Nephron progenitor cell (in vitro differentiated cells): ENCODE measurements at regions not wholly inside any gene's neighbourhood (a gene's known extent, or its start where the extent isn't known, plus 50 kb on each side); places are given as distances from the start of the nearest gene placed in this dataset.
"Not testable (repeated sequence)": the region's sequence is repeated elsewhere in the genome, so short reads cannot be mapped to it uniquely, and the experiment has no call there.

Experiments
- DNase-seq: peaks from one replicate; pipeline ENCODE4 v3.0.0; 2021
- H3K27ac Mint-ChIP-seq: 2 replicates; pipeline ENCODE4 v1.8.0; 2021; ENCODE audit warnings: mild to moderate bottlenecking, moderate library complexity, mixed read lengths
- H3K27me3 Mint-ChIP-seq: 2 replicates; pipeline ENCODE4 v1.8.0; 2021; ENCODE audit warnings: mild to moderate bottlenecking, low read depth, mixed read lengths; ENCODE audit not compliant: poor library complexity
- H3K36me3 Mint-ChIP-seq: 2 replicates; pipeline ENCODE4 v1.8.0; 2021; ENCODE audit warnings: low read depth, mixed read lengths
- H3K4me1 Mint-ChIP-seq: 2 replicates; pipeline ENCODE4 v1.8.0; 2021; ENCODE audit warnings: mixed read lengths
- H3K4me3 Mint-ChIP-seq: 2 replicates; pipeline ENCODE4 v1.8.0; 2021; ENCODE audit warnings: mild to moderate bottlenecking, moderate library complexity, mixed read lengths
- H3K9me3 Mint-ChIP-seq: 2 replicates; pipeline ENCODE4 v1.8.0; 2021; ENCODE audit warnings: mild to moderate bottlenecking, moderate library complexity, mixed read lengths
- CTCF ChIP-seq: fragments of 200-600 bp; sonication (generic); IDR thresholded peaks from 2 replicates; pipeline ENCODE4 v1.5.0; 2021; ENCODE audit warnings: antibody characterized with exemption

- H3K27me3 Mint-ChIP-seq = peaks cover 4% of the 10 kb centered on the region
- no peak for DNase-seq
- no peaks in the 10 kb centered on the region for H3K9me3 Mint-ChIP-seq
- H3K36me3 Mint-ChIP-seq = no peaks in the 10 kb centered on the region
- no peaks in the 10 kb centered on the region for H3K4me1 Mint-ChIP-seq
- H3K27ac Mint-ChIP-seq = no peak overlapping the region
- no peak for TF ChIP-seq CTCF
- no peak overlapping the region for H3K4me3 Mint-ChIP-seq
Observed at GRCh38 chr1:82371844-82372498, 571.2 kb downstream of the ADGRL2 start.

- no peak for TF ChIP-seq CTCF
- Mint-ChIP-seq H3K27ac (no peak overlapping the region), H3K36me3 (no peaks in the 10 kb centered on the region), H3K27me3 (peaks cover 4% of the 10 kb centered on the region), H3K4me1 (no peaks in the 10 kb centered on the region), H3K9me3 (no peaks in the 10 kb centered on the region), H3K4me3 (no peak overlapping the region)
- DNase-seq = no peak
Observed at GRCh38 chr1:82367456-82367855, 566.7 kb downstream of the ADGRL2 start.

GRCh38 chr1:82366689-82367088 lies 566.0 kb downstream of the ADGRL2 start:
- H3K4me3 Mint-ChIP-seq = no peak overlapping the region
- H3K36me3 Mint-ChIP-seq = no peaks in the 10 kb centered on the region
- no peaks in the 10 kb centered on the region for H3K4me1 Mint-ChIP-seq
- no peaks in the 10 kb centered on the region for H3K27me3 Mint-ChIP-seq
- H3K9me3 Mint-ChIP-seq = no peaks in the 10 kb centered on the region
- DNase-seq = no peak
- TF ChIP-seq CTCF = no peak
- H3K27ac Mint-ChIP-seq = no peak overlapping the region

- H3K4me1 Mint-ChIP-seq, H3K27ac Mint-ChIP-seq, DNase-seq, H3K36me3 Mint-ChIP-seq, H3K4me3 Mint-ChIP-seq, H3K9me3 Mint-ChIP-seq, H3K27me3 Mint-ChIP-seq: not testable (repeated sequence)
Observed at GRCh38 chr1:82359541-82359940, 558.8 kb downstream of the ADGRL2 start.

GRCh38 chr1:82358706-82359105 lies 558.0 kb downstream of the ADGRL2 start:
- not testable (repeated sequence) for H3K27me3 Mint-ChIP-seq, H3K9me3 Mint-ChIP-seq, H3K27ac Mint-ChIP-seq, H3K36me3 Mint-ChIP-seq, DNase-seq, H3K4me3 Mint-ChIP-seq, H3K4me1 Mint-ChIP-seq

- not testable (repeated sequence) for DNase-seq, H3K36me3 Mint-ChIP-seq, H3K4me3 Mint-ChIP-seq, H3K9me3 Mint-ChIP-seq, H3K4me1 Mint-ChIP-seq, H3K27me3 Mint-ChIP-seq, H3K27ac Mint-ChIP-seq
Observed at GRCh38 chr1:82354546-82354945, 553.8 kb downstream of the ADGRL2 start.

- Mint-ChIP-seq H3K27ac (no peak overlapping the region), H3K4me3 (no peak overlapping the region), H3K27me3 (no peaks in the 10 kb centered on the region), H3K36me3 (no peaks in the 10 kb centered on the region), H3K4me1 (no peaks in the 10 kb centered on the region), H3K9me3 (peaks cover 14% of the 10 kb centered on the region)
- no peak for TF ChIP-seq CTCF
- no peak for DNase-seq
Observed at GRCh38 chr1:82348487-82348886, 547.8 kb downstream of the ADGRL2 start.
